GM12892 (cell line): ENCODE measurements at regions not wholly inside any gene's neighbourhood (a gene's known extent, or its start where the extent isn't known, plus 50 kb on each side); places are given as distances from the start of the nearest gene placed in this dataset.

Experiments
- POLR2A ChIP-seq: IDR thresholded peaks from 2 replicates; pipeline ENCODE4 v1.6.1; 2011; ENCODE audit warnings: low read depth, low read length, control low read depth
- POLR2AphosphoS5 ChIP-seq: IDR thresholded peaks from 2 replicates; pipeline ENCODE4 v1.6.1; 2011; ENCODE audit warnings: low read depth, low read length, control low read depth

DNA sequence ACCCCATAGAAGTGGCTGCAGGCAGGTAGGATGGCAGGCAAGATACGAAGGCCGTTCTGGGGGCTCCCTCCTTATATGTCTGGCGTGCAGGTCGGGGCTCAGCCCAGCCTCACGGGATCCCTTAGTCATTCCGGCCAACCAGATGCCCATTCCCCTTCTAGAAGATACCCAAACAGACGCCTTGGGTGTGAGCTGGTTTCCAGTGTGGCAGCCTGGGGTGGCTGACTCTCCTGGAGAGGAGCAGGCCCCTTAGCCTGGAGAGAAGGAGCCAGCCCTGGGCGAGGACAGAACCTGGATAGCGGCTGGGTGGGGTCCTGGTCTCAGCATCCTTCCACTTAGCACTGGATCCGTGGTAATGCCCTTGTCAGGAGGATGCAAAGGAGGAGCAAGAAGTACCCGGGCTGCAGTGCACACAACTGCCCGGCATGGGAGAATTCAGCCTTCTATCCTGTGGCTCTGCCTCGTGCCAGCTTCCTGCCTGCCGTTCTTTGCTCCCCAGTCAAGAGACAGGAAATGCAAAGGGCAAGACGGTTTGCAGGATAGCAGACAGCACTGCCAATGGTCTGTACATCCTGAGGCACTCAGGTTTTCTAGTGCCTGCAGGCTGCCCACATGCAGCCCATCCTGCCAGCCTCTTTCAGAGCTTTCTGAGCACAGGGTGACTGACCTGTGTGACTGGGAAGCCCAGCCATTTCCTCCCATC is 56.7 kb upstream of the WASF3 start:
- TF ChIP-seq POLR2AphosphoS5 (no peak), POLR2A (no peak)
